Neural cell (in vitro differentiated cells): ENCODE measurements at regions not wholly inside any gene's neighbourhood (a gene's known extent, or its start where the extent isn't known, plus 50 kb on each side); places are given as distances from the start of the nearest gene placed in this dataset.

Experiments
- H2AFZ ChIP-seq: fragments of 200-600, 300-800 bp; sonication (generic), shearing (Covaris generic); 2 replicates; pipeline ENCODE4 v1.6.0; 2014; ENCODE audit warnings: low read depth, mild to moderate bottlenecking, antibody characterized with exemption, low read length, moderate library complexity
- H3F3A ChIP-seq: fragments of 200-600 bp; shearing (Covaris generic); 2 replicates; pipeline ENCODE4 v1.6.1; 2016; ENCODE audit warnings: mild to moderate bottlenecking, moderate library complexity, mixed read lengths, antibody characterized with exemption, low read length; ENCODE audit not compliant: insufficient read depth, poor library complexity, severe bottlenecking
- H3K27ac ChIP-seq: fragments of 200-600, 300-800 bp; sonication (generic), shearing (Covaris generic); 2 replicates; pipeline ENCODE4 v1.5.1; 2014; ENCODE audit warnings: mild to moderate bottlenecking, low read length, moderate library complexity
- H3K27me3 ChIP-seq: fragments of 300-800, 200-600 bp; sonication (generic), shearing (Covaris generic); 2 replicates; pipeline ENCODE4 v1.6.0; 2014; ENCODE audit warnings: mild to moderate bottlenecking, low read depth, low read length, moderate library complexity; ENCODE audit not compliant: insufficient read depth
- H3K36me3 ChIP-seq: fragments of 300-800, 200-600 bp; sonication (generic), shearing (Covaris generic); 2 replicates; pipeline ENCODE4 v1.5.1; 2014; ENCODE audit warnings: mild to moderate bottlenecking, antibody characterized with exemption, low read length, moderate library complexity; ENCODE audit not compliant: insufficient read depth
- H3K4me2 ChIP-seq: fragments of 300-800, 200-600 bp; sonication (generic), shearing (Covaris generic); 2 replicates; pipeline ENCODE4 v1.6.0; 2014; ENCODE audit warnings: mild to moderate bottlenecking, low read length
- H3K4me3 ChIP-seq: fragments of 300-800, 200-600 bp; sonication (generic), shearing (Covaris generic); 2 replicates; pipeline ENCODE4 v1.5.1; 2014; ENCODE audit warnings: mild to moderate bottlenecking, low read length, moderate library complexity
- H3K79me2 ChIP-seq: fragments of 200-600 bp; shearing (Covaris generic); replicated peaks from 2 replicates; pipeline ENCODE4 v1.6.0; 2014; ENCODE audit warnings: mild to moderate bottlenecking, low read length, moderate library complexity; ENCODE audit not compliant: insufficient read depth
- H3K9ac ChIP-seq: fragments of 300-800, 200-600 bp; sonication (generic), shearing (Covaris generic); 2 replicates; pipeline ENCODE4 v1.6.1; 2016; ENCODE audit warnings: mild to moderate bottlenecking, low read length, mixed read lengths
- H3K9me2 ChIP-seq: fragments of 200-600 bp; shearing (Covaris generic); 2 replicates; pipeline ENCODE4 v1.6.1; 2016; ENCODE audit warnings: mild to moderate bottlenecking, low read length, mixed read lengths; ENCODE audit not compliant: insufficient read depth
- H3K9me3 ChIP-seq: fragments of 200-600, 300-800 bp; sonication (generic), shearing (Covaris generic); 2 replicates; pipeline ENCODE4 v1.6.1; 2016; ENCODE audit warnings: mild to moderate bottlenecking, mixed run types, low read length, moderate library complexity, mixed read lengths
- H4K20me1 ChIP-seq: fragments of 200-600 bp; shearing (Covaris generic); 2 replicates; pipeline ENCODE4 v1.6.1; 2016; ENCODE audit warnings: mild to moderate bottlenecking, mixed run types; ENCODE audit not compliant: insufficient read depth
- CTCF ChIP-seq: fragments of 450-650 bp; IDR thresholded peaks from 2 replicates; pipeline ENCODE4 v1.5.1; 2014; ENCODE audit warnings: antibody characterized with exemption, mild to moderate bottlenecking, moderate library complexity; ENCODE audit not compliant: poor library complexity, severe bottlenecking
- EP300 ChIP-seq: fragments of 450-650 bp; conservative IDR thresholded peaks from 2 replicates; pipeline ENCODE4 v1.6.1; 2014; ENCODE audit warnings: antibody characterized with exemption, mild to moderate bottlenecking, moderate library complexity; ENCODE audit not compliant: poor library complexity, severe bottlenecking
- EZH2 ChIP-seq: fragments of 200-600, 300-800 bp; shearing (Covaris generic), sonication (generic); IDR thresholded peaks from 2 replicates; pipeline ENCODE4 v1.6.1; 2014; ENCODE audit warnings: antibody characterized with exemption, low read length, borderline replicate concordance, mild to moderate bottlenecking; ENCODE audit not compliant: insufficient read depth, poor library complexity, severe bottlenecking
- MXI1 ChIP-seq: fragments of 450-650 bp; conservative IDR thresholded peaks from 2 replicates; pipeline ENCODE4 v1.6.1; 2014; ENCODE audit warnings: antibody characterized with exemption, mild to moderate bottlenecking; ENCODE audit not compliant: poor library complexity, severe bottlenecking
- POLR2AphosphoS5 ChIP-seq: IDR thresholded peaks from 2 replicates; pipeline ENCODE4 v1.6.1; 2012
- RAD21 ChIP-seq: fragments of 450-650 bp; conservative IDR thresholded peaks from 2 replicates; pipeline ENCODE4 v1.6.1; 2014; ENCODE audit warnings: antibody characterized with exemption, mild to moderate bottlenecking, moderate library complexity
- REST ChIP-seq: IDR thresholded peaks from 2 replicates; pipeline ENCODE4 v1.6.1; 2012; ENCODE audit warnings: borderline replicate concordance
- SMC3 ChIP-seq: fragments of 450-650 bp; conservative IDR thresholded peaks from 2 replicates; pipeline ENCODE4 v1.6.1; 2014; ENCODE audit warnings: antibody characterized with exemption, mild to moderate bottlenecking, moderate library complexity; ENCODE audit not compliant: poor library complexity
- TAF1 ChIP-seq: IDR thresholded peaks from 2 replicates; pipeline ENCODE4 v1.6.1; 2012; ENCODE audit warnings: low read depth

- no peak overlapping the region for H2AFZ ChIP-seq
- H3K79me2 ChIP-seq, result no peaks in the 10 kb centered on the region
- no peaks in the 10 kb centered on the region for H3F3A ChIP-seq
- H3K27ac ChIP-seq, result no peak overlapping the region
- H3K36me3 ChIP-seq, result no peaks in the 10 kb centered on the region
- H3K9ac ChIP-seq, result no peak overlapping the region
- H4K20me1 ChIP-seq, result no peaks in the 10 kb centered on the region
- H3K4me3 ChIP-seq, result no peak overlapping the region
- no peaks in the 10 kb centered on the region for H3K9me2 ChIP-seq
- peaks cover 12% of the 10 kb centered on the region for H3K27me3 ChIP-seq
- H3K9me3 ChIP-seq, result no peaks in the 10 kb centered on the region
- no peak overlapping the region for H3K4me2 ChIP-seq
- no peak for TF ChIP-seq REST
- no peak for TF ChIP-seq EZH2
- TF ChIP-seq CTCF, result no peak
- TF ChIP-seq TAF1, result no peak
Observed at GRCh38 chr15:96774216-96774615, 443.7 kb downstream of the NR2F2 start.

- no peak for TF ChIP-seq EZH2
- TF ChIP-seq SMC3, result no peak
- no peak for TF ChIP-seq RAD21
- no peak for TF ChIP-seq CTCF
- no peak for TF ChIP-seq POLR2AphosphoS5
- no peak for TF ChIP-seq EP300
- no peak for TF ChIP-seq TAF1
- TF ChIP-seq REST, result no peak
- TF ChIP-seq MXI1, result no peak
- Histone ChIP-seq H2AFZ (no peak overlapping the region), H3K79me2 (no peaks in the 10 kb centered on the region), H3K9me2 (no peaks in the 10 kb centered on the region), H3K9ac (no peak overlapping the region), H4K20me1 (no peaks in the 10 kb centered on the region), H3K27ac (no peak overlapping the region), H3K4me3 (no peak overlapping the region), H3F3A (no peaks in the 10 kb centered on the region), H3K36me3 (no peaks in the 10 kb centered on the region), H3K9me3 (no peaks in the 10 kb centered on the region), H3K27me3 (no peaks in the 10 kb centered on the region), H3K4me2 (no peak overlapping the region)
Observed at GRCh38 chr15:96783746-96784145, 453.2 kb downstream of the NR2F2 start.
